NCI-H748 (cell line): ENCODE measurements at regions not wholly inside any gene's neighbourhood (a gene's known extent, or its start where the extent isn't known, plus 50 kb on each side); places are given as distances from the start of the nearest gene placed in this dataset.

ENCODE experiments used
- DNase-seq: peaks from one replicate; lab custom pipeline; 2025; ENCODE audit not compliant: unreplicated experiment; lab: John Stamatoyannopoulos, UW

GRCh38 chr9:32247168-32247567 is 137.3 kb upstream of the ACO1 start:
- no peak for DNase-seq

DNA sequence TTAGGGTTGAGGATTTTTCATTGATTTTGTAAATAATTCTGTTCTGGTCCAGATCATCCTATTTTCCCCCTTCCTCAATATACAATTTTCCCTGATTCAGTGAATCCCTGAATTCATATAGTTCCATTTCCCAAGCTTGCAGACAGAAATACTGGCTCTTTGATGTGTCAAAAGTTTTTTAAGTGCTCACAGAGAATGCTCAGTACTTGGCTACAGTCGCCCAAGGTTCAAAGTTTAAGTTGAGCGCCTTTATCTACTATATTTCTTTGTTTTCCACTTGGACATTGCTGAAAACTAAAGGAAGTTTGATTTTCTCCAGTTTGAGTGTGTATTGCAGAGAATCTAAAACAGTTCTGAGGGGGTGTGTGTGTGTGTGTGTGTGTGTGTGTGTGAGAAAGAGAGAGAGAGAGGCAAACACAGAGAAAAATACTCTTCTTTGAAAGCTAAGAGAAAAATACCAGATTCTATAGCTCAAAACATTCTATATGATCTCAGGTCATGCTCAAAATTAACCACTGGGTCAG is 136.2 kb upstream of the ACO1 start:
- DNase-seq: no peak

DNA sequence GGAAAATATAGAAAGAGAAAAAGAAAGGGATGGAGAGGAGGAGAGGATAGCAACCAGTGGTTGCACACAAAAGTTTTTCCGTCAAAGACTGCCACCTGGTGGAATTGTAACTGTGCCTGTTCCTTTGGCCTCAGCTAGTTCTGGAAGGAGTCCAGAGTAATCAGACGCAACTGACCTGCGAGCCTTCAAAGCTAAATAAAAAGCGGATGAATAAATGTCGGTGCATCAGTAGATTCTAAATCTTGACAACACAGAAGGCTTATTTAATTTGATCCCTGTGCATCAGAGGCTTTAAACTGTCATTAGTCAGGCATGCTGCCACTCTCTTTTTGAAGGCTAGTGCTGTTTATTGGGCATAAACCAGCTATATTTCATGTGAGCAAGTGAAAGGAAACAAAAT is 132.9 kb upstream of the ACO1 start:
- DNase-seq: peak; percentile 86

GRCh38 chr9:32253731-32254130 is 130.7 kb upstream of the ACO1 start:
- no peak for DNase-seq

GRCh38 chr9:32255026-32255425 is 129.4 kb upstream of the ACO1 start:
- no peak for DNase-seq

- no peak for DNase-seq
Measured at GRCh38 chr9:32258482-32258881, 126.0 kb upstream of the ACO1 start.

DNA sequence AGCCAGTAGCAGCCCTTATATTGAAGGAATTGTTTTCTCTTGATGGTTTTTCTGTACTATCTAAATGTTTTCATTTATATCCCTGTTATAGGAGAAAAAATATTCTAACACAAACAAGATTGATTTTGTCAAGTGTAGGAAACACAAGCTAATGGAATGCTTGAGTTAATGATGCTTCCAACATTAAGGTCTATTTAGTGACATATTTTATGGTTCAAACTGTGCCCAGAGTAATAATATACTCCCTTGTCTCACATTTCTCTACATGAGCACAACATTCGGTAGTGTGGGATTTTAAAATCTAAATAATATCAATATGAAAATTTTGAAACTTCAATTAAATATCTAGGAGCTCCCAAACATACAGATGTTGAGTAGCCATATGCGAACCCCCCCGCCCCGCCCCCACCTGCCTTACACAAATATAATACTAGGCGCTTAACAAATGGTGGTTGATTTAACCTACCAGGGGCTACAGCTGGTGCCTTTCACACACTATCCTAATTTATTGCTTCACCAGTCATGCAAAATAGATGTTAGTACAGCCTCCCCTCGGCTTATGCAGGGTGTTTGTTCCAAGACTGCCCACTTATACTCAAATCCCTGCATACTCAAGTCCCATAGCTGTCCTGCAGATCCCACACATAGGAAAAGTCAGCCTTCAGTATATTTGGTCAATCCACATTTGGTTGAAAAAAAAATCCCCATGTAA is 124.1 kb upstream of the ACO1 start:
- no peak for DNase-seq

DNA sequence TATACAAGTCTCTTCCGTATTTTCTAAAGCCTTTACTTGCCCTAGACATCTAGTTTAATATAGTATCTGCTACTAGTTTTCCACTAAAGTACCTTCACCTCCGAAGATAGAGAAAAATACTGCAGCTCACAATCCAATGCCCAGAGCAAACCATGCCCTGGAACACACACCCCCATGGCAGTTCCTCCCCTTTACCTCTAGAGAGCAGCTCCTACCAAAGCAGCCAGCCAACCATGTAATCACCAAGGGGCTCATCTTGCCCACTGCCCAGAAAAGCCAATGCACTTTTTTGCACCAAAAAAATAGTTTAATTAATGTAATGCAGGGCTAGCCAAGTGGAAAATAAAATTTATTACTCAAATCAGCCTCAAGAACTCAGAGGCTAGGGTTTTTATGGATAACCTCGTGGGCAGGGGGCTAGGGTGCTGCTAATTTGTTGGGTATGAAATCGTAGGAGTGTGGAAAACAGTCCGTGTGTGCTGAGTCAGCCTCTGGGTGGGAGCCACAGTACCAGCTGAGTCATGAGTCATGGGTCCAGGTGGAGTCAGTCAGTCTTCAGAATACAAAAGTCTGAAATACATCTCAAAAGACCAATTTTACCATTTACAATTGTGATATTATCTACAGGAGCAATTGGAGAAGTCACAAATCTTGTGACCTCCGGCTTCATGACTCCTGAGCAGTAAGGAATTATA is 120.1 kb upstream of the ACO1 start:
- DNase-seq: no peak

DNA sequence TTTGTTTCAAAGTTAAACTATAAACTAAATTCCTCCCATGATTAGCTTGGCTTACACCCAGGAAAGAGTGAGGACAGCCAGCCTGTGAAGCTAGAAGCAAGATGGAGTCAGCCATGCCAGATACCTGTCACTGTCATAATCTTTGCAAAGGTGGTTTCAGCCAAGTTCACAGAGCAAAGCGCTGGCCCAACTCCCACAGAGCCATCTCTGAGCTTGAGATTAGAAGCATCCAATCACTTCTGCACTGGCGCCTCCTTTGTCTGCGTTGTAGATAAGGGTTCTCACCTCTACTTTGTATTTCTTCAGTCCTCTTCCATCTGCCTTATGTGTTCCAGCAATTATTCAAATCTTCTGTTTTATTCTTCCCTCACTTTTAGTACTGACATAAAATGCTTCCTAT is 119.4 kb upstream of the ACO1 start:
- no peak for DNase-seq

DNA sequence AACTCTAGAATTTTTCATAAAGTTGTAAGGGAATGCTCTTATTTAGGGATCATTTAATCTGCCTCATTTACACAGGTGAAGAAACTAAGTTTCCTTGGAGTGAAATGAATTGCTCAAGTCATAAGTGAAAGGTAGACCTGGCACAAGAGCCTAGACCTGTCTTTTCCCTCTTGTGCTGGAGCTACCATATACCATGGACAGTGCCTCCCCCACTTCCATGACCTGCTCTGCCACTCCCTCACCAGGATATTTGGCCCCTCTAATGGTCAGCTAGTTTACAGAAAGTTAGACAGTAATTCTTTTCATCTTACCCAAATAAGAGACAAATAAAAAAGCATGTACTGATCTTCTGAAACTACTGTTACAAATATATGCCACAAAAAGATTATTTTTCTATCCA is 105.5 kb upstream of the ACO1 start:
- no peak for DNase-seq

- DNase-seq: no peak
Measured at GRCh38 chr9:32289756-32290155, 94.7 kb upstream of the ACO1 start.

- no peak for DNase-seq
Measured at GRCh38 chr9:32291370-32291769, 93.1 kb upstream of the ACO1 start.

DNA sequence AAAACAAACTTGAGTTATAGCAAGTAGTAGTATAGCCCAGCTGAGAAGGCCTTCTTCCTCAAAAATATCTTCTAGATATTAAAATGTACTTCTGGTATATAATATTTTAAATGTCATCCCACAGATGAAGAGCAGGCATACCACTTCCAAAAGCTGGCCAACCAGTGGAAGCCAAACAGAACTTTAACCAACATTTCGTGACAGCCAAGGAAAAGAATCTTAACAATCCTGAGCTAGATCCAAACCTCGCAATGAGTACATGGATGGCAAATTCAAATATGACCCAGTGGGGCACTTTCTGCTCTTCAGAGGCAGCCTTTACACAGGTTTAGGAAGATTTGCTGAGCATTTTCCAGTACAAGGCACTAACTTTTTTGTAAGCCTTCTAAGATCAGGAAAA is 91.8 kb upstream of the ACO1 start:
- no peak for DNase-seq

DNA sequence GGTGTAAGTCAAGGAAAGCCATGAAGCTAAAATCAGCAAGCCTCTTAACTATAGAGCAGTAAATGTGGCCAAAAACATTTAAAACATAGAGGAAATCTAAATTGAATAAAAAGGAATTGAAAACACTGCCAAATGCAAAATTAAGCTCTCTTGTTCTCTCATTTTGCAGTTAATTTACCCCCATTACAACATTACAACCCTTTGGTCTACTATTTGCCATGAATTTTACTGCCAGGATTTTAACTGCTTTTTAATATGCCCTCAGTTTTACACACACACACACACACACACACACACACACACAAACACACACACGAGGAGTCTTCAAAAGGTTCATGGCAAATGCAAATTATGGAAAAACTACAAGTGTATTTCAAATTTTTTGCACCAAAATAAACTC is 91.4 kb upstream of the ACO1 start:
- DNase-seq: no peak

- no peak for DNase-seq
Measured at GRCh38 chr9:32294106-32294505, 90.3 kb upstream of the ACO1 start.

DNA sequence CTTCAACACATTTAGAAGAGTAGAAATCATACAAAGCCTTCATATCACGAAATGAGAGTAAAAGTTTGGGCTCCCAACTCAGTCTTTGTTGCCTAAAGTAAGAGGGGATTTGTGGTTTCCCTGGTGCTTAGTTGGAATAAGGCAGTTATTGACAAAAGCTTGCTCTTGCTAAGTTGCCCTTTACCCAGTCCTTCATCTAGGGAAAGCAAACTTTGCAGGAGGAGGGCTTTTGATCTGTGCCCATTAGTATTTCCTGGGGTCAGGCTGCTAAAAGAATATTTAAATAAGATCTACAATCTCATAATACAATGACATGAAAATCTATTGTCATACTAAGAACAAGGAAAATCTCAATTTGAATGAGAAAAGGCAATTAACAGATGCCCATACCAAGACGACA is 84.1 kb upstream of the ACO1 start:
- DNase-seq: no peak

GRCh38 chr9:32304495-32304894 is 79.9 kb upstream of the ACO1 start:
- DNase-seq: no peak

- DNase-seq: no peak
Measured at GRCh38 chr9:32306006-32306405, 78.4 kb upstream of the ACO1 start.

DNA sequence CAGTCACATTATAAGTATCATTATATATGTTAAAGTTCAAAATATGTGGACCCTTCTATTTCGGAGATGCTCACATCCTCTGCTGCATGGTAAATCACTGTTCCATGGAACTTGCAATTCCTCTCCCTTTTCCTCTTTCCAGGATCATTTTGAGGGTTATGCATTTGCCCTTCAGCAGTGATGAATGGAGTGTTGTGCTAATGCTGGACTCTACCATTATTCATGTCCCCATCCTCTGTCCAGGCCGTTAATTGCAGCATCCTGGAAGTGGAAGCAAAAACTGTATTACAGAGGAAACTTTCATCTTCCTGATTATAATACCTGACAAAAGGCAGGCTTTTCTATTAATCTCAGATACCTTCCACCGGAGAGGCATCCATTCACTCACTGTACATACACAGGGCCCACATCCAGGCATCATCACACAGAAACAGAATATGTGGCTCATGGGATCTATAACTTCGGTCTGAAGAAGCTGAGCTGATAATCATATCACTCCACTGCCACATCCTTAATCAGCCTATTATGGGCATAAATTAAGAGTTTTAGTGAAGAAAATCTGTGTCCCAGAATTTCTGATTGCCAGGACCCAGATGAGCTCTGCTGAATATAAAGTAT is 65.0 kb upstream of the ACO1 start:
- DNase-seq: no peak

GRCh38 chr9:32322622-32323021 is 61.8 kb upstream of the ACO1 start:
- DNase-seq: no peak

GRCh38 chr9:32326146-32326545 is 58.3 kb upstream of the ACO1 start:
- no peak for DNase-seq

DNA sequence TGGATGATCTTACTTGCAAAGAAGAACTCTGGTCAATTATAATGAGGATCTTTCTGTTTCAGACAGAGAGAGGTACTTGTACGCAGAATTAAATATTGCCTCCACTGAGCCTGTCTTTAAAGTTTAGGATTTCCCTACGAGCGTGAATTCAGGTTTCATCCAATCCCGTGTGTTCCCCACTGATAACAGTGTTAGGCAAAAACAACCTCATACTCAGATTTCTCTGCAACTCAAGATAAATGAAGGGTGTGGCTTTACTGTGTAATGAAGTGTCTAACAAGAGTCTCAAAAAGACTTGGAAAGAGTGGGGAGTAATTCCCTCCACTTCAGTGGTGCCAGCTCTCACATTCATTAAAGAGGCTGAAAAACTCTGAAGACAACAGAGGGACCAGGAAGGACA is 53.2 kb upstream of the ACO1 start:
- no peak for DNase-seq
